OCI-LY1 (cell line): ENCODE measurements at regions not wholly inside any gene's neighbourhood (a gene's known extent, or its start where the extent isn't known, plus 50 kb on each side); places are given as distances from the start of the nearest gene placed in this dataset.

ENCODE experiments used
- EZH2 ChIP-seq: fragments of 200-600 bp; sonication (generic), shearing (Covaris generic); IDR thresholded peaks from 2 replicates; pipeline ENCODE4 v1.8.0; 2017; ENCODE audit warnings: borderline replicate concordance, mixed run types, mild to moderate bottlenecking, antibody characterized with exemption, low read length, moderate library complexity, mixed read lengths
- TF ChIP-seq, protein P1 (sequence below): fragments of 200-600 bp; sonication (generic), shearing (Covaris generic); IDR thresholded peaks from 2 replicates; pipeline ENCODE4 v1.5.1; 2017; ENCODE audit warnings: mild to moderate bottlenecking, antibody characterized with exemption, low read length, moderate library complexity, mixed read lengths

DNA sequence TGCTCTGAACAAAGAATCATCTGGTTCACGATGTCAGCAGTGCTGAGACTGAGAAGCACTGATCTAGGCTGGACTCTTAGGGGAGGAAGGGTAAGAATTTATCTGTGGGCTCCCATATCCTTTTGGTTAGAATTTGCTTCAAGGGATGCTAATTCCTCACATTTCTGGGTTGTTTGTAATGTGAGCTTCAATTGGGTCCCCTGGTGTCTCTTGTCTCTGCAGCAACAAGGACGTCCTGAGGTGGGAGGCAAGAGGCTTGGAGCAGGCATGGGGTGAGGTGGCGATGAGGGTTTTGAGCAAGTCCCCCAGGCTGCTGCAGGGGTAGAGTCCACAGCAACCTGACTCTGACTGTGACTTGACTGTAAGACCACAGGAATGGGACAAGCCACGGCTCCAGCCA, 213.8 kb upstream of the NLRP1 start:
- TF ChIP-seq, protein P1, sequence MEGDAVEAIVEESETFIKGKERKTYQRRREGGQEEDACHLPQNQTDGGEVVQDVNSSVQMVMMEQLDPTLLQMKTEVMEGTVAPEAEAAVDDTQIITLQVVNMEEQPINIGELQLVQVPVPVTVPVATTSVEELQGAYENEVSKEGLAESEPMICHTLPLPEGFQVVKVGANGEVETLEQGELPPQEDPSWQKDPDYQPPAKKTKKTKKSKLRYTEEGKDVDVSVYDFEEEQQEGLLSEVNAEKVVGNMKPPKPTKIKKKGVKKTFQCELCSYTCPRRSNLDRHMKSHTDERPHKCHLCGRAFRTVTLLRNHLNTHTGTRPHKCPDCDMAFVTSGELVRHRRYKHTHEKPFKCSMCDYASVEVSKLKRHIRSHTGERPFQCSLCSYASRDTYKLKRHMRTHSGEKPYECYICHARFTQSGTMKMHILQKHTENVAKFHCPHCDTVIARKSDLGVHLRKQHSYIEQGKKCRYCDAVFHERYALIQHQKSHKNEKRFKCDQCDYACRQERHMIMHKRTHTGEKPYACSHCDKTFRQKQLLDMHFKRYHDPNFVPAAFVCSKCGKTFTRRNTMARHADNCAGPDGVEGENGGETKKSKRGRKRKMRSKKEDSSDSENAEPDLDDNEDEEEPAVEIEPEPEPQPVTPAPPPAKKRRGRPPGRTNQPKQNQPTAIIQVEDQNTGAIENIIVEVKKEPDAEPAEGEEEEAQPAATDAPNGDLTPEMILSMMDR: no peak
- TF ChIP-seq EZH2: no peak
